ENCODE measurements at regions not wholly inside any gene's neighbourhood (a gene's known extent, or its start where the extent isn't known, plus 50 kb on each side); places are given as distances from the start of the nearest gene placed in this dataset.

GRCh38 chr21:41684381-41685245 lies 82.2 kb downstream of the RIPK4 start:
- H3K4me3 ChIP-seq (ENCODE audit: insufficient read depth, low read length): peak overlapping the region; percentile 45
- no peaks in the 10 kb centered on the region for H3K79me2 ChIP-seq (ENCODE audit: insufficient read depth, low read length)
- no peaks in the 10 kb centered on the region for H3K36me3 ChIP-seq (ENCODE audit: insufficient read depth, low read length)
- TF ChIP-seq CTCF (IDR thresholded peaks at IDR 0.05; ENCODE audit: extremely low read depth, low read depth, low read length): no peak
- peaks cover 5% of the 10 kb centered on the region for H3K27me3 ChIP-seq (ENCODE audit: insufficient read depth, low read length)
- H4K20me1 ChIP-seq (ENCODE audit: insufficient read depth, low read length): no peaks in the 10 kb centered on the region
- peak; percentile 90 for DNase-seq (ENCODE audit: insufficient read length, low spot score, missing footprints)
- H3K4me1 ChIP-seq (ENCODE audit: insufficient read depth, low read length): peaks cover 10% of the 10 kb centered on the region
- peak overlapping the region; percentile 56 for H2AFZ ChIP-seq (ENCODE audit: low read length)
- H3K9me3 ChIP-seq (ENCODE audit: low read depth, low read length): no peaks in the 10 kb centered on the region
- peak overlapping the region; percentile 65 for H3K4me2 ChIP-seq (ENCODE audit: insufficient read depth, low read length)
- peak overlapping the region; percentile 67 for H3K27ac ChIP-seq (ENCODE audit: low read depth, low read length)

GRCh38 chr21:41683815-41684214 lies 83.0 kb downstream of the RIPK4 start:
- Histone ChIP-seq H3K4me3 (ENCODE audit: insufficient read depth, low read length) (no peak overlapping the region), H3K27me3 (ENCODE audit: insufficient read depth, low read length) (peaks cover 5% of the 10 kb centered on the region), H2AFZ (ENCODE audit: low read length) (no peak overlapping the region), H3K79me2 (ENCODE audit: insufficient read depth, low read length) (no peaks in the 10 kb centered on the region), H3K27ac (ENCODE audit: low read depth, low read length) (no peak overlapping the region), H3K4me1 (ENCODE audit: insufficient read depth, low read length) (peaks cover 11% of the 10 kb centered on the region), H3K4me2 (ENCODE audit: insufficient read depth, low read length) (no peak overlapping the region), H3K36me3 (ENCODE audit: insufficient read depth, low read length) (no peaks in the 10 kb centered on the region), H4K20me1 (ENCODE audit: insufficient read depth, low read length) (no peaks in the 10 kb centered on the region), H3K9me3 (ENCODE audit: low read depth, low read length) (no peaks in the 10 kb centered on the region)
- no peak for TF ChIP-seq CTCF (IDR thresholded peaks at IDR 0.05; ENCODE audit: extremely low read depth, low read depth, low read length)
- no peak for DNase-seq (ENCODE audit: insufficient read length, low spot score, missing footprints)

GRCh38 chr21:41682719-41683179 lies 84.1 kb downstream of the RIPK4 start:
- Histone ChIP-seq H3K79me2 (ENCODE audit: insufficient read depth, low read length) (no peaks in the 10 kb centered on the region), H3K9me3 (ENCODE audit: low read depth, low read length) (no peaks in the 10 kb centered on the region), H3K27ac (ENCODE audit: low read depth, low read length) (no peak overlapping the region), H3K4me1 (ENCODE audit: insufficient read depth, low read length) (peaks cover 22% of the 10 kb centered on the region), H3K4me2 (ENCODE audit: insufficient read depth, low read length) (no peak overlapping the region), H4K20me1 (ENCODE audit: insufficient read depth, low read length) (no peaks in the 10 kb centered on the region), H3K36me3 (ENCODE audit: insufficient read depth, low read length) (no peaks in the 10 kb centered on the region), H3K4me3 (ENCODE audit: insufficient read depth, low read length) (no peak overlapping the region), H3K27me3 (ENCODE audit: insufficient read depth, low read length) (peaks cover 5% of the 10 kb centered on the region), H2AFZ (ENCODE audit: low read length) (no peak overlapping the region)
- no peak for TF ChIP-seq CTCF (IDR thresholded peaks at IDR 0.05; ENCODE audit: extremely low read depth, low read depth, low read length)
- no peak for DNase-seq (ENCODE audit: insufficient read length, low spot score, missing footprints)

GRCh38 chr21:41681939-41682718 lies 84.7 kb downstream of the RIPK4 start:
- Histone ChIP-seq H4K20me1 (ENCODE audit: insufficient read depth, low read length) (no peaks in the 10 kb centered on the region), H3K4me3 (ENCODE audit: insufficient read depth, low read length) (no peak overlapping the region), H2AFZ (ENCODE audit: low read length) (no peak overlapping the region), H3K79me2 (ENCODE audit: insufficient read depth, low read length) (no peaks in the 10 kb centered on the region), H3K9me3 (ENCODE audit: low read depth, low read length) (no peaks in the 10 kb centered on the region), H3K4me1 (ENCODE audit: insufficient read depth, low read length) (peaks cover 22% of the 10 kb centered on the region), H3K27ac (ENCODE audit: low read depth, low read length) (no peak overlapping the region), H3K36me3 (ENCODE audit: insufficient read depth, low read length) (no peaks in the 10 kb centered on the region), H3K4me2 (ENCODE audit: insufficient read depth, low read length) (no peak overlapping the region), H3K27me3 (ENCODE audit: insufficient read depth, low read length) (peaks cover 5% of the 10 kb centered on the region)
- no peak for DNase-seq (ENCODE audit: insufficient read length, low spot score, missing footprints)
- no peak for TF ChIP-seq CTCF (IDR thresholded peaks at IDR 0.05; ENCODE audit: extremely low read depth, low read depth, low read length)
